Common myeloid progenitor, CD34-positive (primary cell): ENCODE measurements at regions not wholly inside any gene's neighbourhood (a gene's known extent, or its start where the extent isn't known, plus 50 kb on each side); places are given as distances from the start of the nearest gene placed in this dataset.

ENCODE experiments used
- CTCF ChIA-PET: fragments of 350-600 bp; sonication (Branson Sonifier 250); formaldehyde crosslinking; loops from one replicate; lab custom pipeline; 2021; ENCODE audit warnings: antibody characterized with exemption; lab: Charles Lee
- POLR2A ChIA-PET: fragments of 350-600 bp; sonication (Branson Sonifier 250); formaldehyde crosslinking; loops from one replicate; lab custom pipeline; 2021; ENCODE audit warnings: antibody characterized with exemption; lab: Charles Lee
- DNase-seq, 3 donors: peaks; one replicate each; pipeline versions ENCODE4 v3.0.0 to v3.0.0-alpha.2; 2013
- H3K27ac ChIP-seq, 2 experiments: 1 replicate in 1 of 2; 2 replicates in 1 of 2; pipeline ENCODE4 v1.7.0; 2013; ENCODE audit warnings: inconsistent platforms in 2 of 2, low read length in 2 of 2, mild to moderate bottlenecking in 2 of 2, low read depth in 1 of 2, moderate library complexity in 1 of 2; ENCODE audit not compliant: severe bottlenecking in 2 of 2, insufficient read depth in 1 of 2, poor library complexity in 1 of 2
- H3K27me3 ChIP-seq, 5 experiments: replicated peaks in 2 of 5; 1 replicate in 3 of 5; 2 replicates in 2 of 5; pipeline versions ENCODE4 v1.6.1 to v1.7.0; 2013; ENCODE audit warnings: low read length in 4 of 5, mild to moderate bottlenecking in 2 of 5, moderate library complexity in 2 of 5, inconsistent platforms in 1 of 5; ENCODE audit not compliant: insufficient read depth in 5 of 5, control insufficient read depth in 4 of 5
- H3K36me3 ChIP-seq, 4 experiments: 1 replicate in 2 of 4; 2 replicates in 2 of 4; pipeline versions ENCODE4 v1.6.1 to v1.7.0; 2013; ENCODE audit warnings: low read length in 3 of 4, control low read depth in 1 of 4, mild to moderate bottlenecking in 1 of 4; ENCODE audit not compliant: control insufficient read depth in 4 of 4, insufficient read depth in 4 of 4
- H3K4me1 ChIP-seq, 4 experiments: 1 replicate in 3 of 4; 2 replicates in 1 of 4; pipeline versions ENCODE4 v1.6.1 to v1.7.1; 2013; ENCODE audit warnings: low read length in 3 of 4, mild to moderate bottlenecking in 3 of 4, control low read depth in 1 of 4, inconsistent platforms in 1 of 4, moderate library complexity in 1 of 4; ENCODE audit not compliant: control insufficient read depth in 4 of 4, insufficient read depth in 4 of 4; ENCODE audit errors: control extremely low read depth in 1 of 4
- H3K4me3 ChIP-seq, 7 experiments: 1 replicate in 4 of 7; 2 replicates in 3 of 7; pipeline versions ENCODE4 v1.5.1 to v1.7.0; 2013; ENCODE audit warnings: mild to moderate bottlenecking in 7 of 7, low read length in 6 of 7, moderate library complexity in 6 of 7, inconsistent platforms in 2 of 7, low read depth in 2 of 7, control low read depth in 1 of 7; ENCODE audit not compliant: insufficient read depth in 4 of 7, control insufficient read depth in 1 of 7; ENCODE audit errors: extremely low read depth in 1 of 7
- H3K9me3 ChIP-seq, 5 experiments: 1 replicate in 4 of 5; 2 replicates in 1 of 5; pipeline versions ENCODE4 v1.6.1 to v1.7.1; 2013; ENCODE audit warnings: low read length in 4 of 5, mild to moderate bottlenecking in 2 of 5, inconsistent platforms in 1 of 5, low read depth in 1 of 5, moderate library complexity in 1 of 5; ENCODE audit not compliant: control insufficient read depth in 4 of 5, insufficient read depth in 2 of 5; ENCODE audit errors: control extremely low read depth in 1 of 5
- WGBS: methylation state at CpG from one replicate; pipeline ENCODE4 v1.1.5; 2013; ENCODE audit not compliant: insufficient coverage; 5-methylcytosine and 5-hydroxymethylcytosine counted together

- ChIA-PET POLR2A (no interaction called here), CTCF (interaction anchor here (1.6 kb wide), 1 partner anchor 36 kb away, joined by 5 read pairs; no protein-coding TSS in a partner anchor)
- 91% methylated on average over 8 of the region's 9 CpGs for WGBS
- H3K4me1 ChIP-seq, result no peaks in the 10 kb centered on the region
- no peaks in the 10 kb centered on the region for H3K27me3 ChIP-seq
- H3K36me3 ChIP-seq, result no peaks in the 10 kb centered on the region
- H3K27ac ChIP-seq, result no peak overlapping the region
- DNase-seq, result no peak
- H3K4me3 ChIP-seq, result no peak overlapping the region
- H3K9me3 ChIP-seq, result peaks cover 0 to 3% (median 0%) of the 10 kb centered on the region in 5 experiments
Measured at GRCh38 chr15:61798631-61799030, 261.6 kb downstream of the VPS13C start.

- no peak for DNase-seq
- Histone ChIP-seq H3K4me1 (no peaks in the 10 kb centered on the region), H3K27me3 (peaks cover 0 to 2% (median 0%) of the 10 kb centered on the region in 5 experiments), H3K4me3 (no peak overlapping the region), H3K36me3 (no peaks in the 10 kb centered on the region), H3K9me3 (peaks cover 0 to 7% (median 0%) of the 10 kb centered on the region in 5 experiments), H3K27ac (no peak overlapping the region)
- CTCF ChIA-PET, result no interaction called here
- POLR2A ChIA-PET, result no interaction called here
- WGBS, result no CpG with 5 or more reads among the region's 3 CpGs
Measured at GRCh38 chr15:61796056-61796455, 264.2 kb downstream of the VPS13C start.

GRCh38 chr15:61794881-61795280 is 265.4 kb downstream of the VPS13C start:
- DNase-seq, result no peak
- Histone ChIP-seq H3K9me3 (peaks cover 0 to 5% (median 0%) of the 10 kb centered on the region in 5 experiments), H3K36me3 (no peaks in the 10 kb centered on the region), H3K4me1 (no peaks in the 10 kb centered on the region), H3K4me3 (no peak overlapping the region), H3K27me3 (peaks cover 0 to 2% (median 0%) of the 10 kb centered on the region in 5 experiments), H3K27ac (no peak overlapping the region)
- WGBS, result no CpG with 5 or more reads among the region's 1 CpG
- ChIA-PET CTCF (no interaction called here), POLR2A (no interaction called here)

GRCh38 chr15:61794276-61794675 is 266.0 kb downstream of the VPS13C start:
- no peak overlapping the region for H3K4me3 ChIP-seq
- no peak for DNase-seq
- peaks cover 0 to 2% (median 0%) of the 10 kb centered on the region in 5 experiments for H3K27me3 ChIP-seq
- H3K4me1 ChIP-seq, result no peaks in the 10 kb centered on the region
- H3K27ac ChIP-seq, result no peak overlapping the region
- WGBS, result 60% methylated on average over 1 of the region's 1 CpG
- H3K36me3 ChIP-seq, result no peaks in the 10 kb centered on the region
- peaks cover 0 to 7% (median 0%) of the 10 kb centered on the region in 5 experiments for H3K9me3 ChIP-seq
- ChIA-PET CTCF (no interaction called here), POLR2A (no interaction called here)

GRCh38 chr15:61784734-61785133 is 275.5 kb downstream of the VPS13C start:
- Histone ChIP-seq H3K4me1 (peaks cover 0 to 6% (median 5%) of the 10 kb centered on the region in 4 experiments), H3K4me3 (no peak overlapping the region), H3K27me3 (no peaks in the 10 kb centered on the region), H3K36me3 (no peaks in the 10 kb centered on the region), H3K27ac (no peak overlapping the region), H3K9me3 (peaks cover 0 to 2% (median 0%) of the 10 kb centered on the region in 5 experiments)
- DNase-seq, result no peak
- CTCF ChIA-PET, result no interaction called here
- 100% methylated on average over 2 of the region's 4 CpGs for WGBS
- POLR2A ChIA-PET, result no interaction called here

- WGBS, result 94% methylated on average over 8 of the region's 8 CpGs
- Histone ChIP-seq H3K4me1 (peaks cover 4 to 12% (median 10%) of the 10 kb centered on the region in 4 experiments), H3K9me3 (no peaks in the 10 kb centered on the region), H3K4me3 (no peak overlapping the region), H3K27me3 (no peaks in the 10 kb centered on the region), H3K27ac (no peak overlapping the region), H3K36me3 (no peaks in the 10 kb centered on the region)
- ChIA-PET CTCF (no interaction called here), POLR2A (no interaction called here)
- DNase-seq, result no peak
Measured at GRCh38 chr15:61780278-61780980, 279.8 kb downstream of the VPS13C start.

GRCh38 chr15:61777689-61778088 is 282.6 kb downstream of the VPS13C start:
- Histone ChIP-seq H3K27ac (no peak overlapping the region), H3K4me1 (peaks cover 4 to 12% (median 10%) of the 10 kb centered on the region in 4 experiments), H3K9me3 (peaks cover 0 to 6% (median 0%) of the 10 kb centered on the region in 5 experiments), H3K27me3 (no peaks in the 10 kb centered on the region), H3K36me3 (no peaks in the 10 kb centered on the region), H3K4me3 (no peak overlapping the region)
- 100% methylated on average over 2 of the region's 4 CpGs for WGBS
- CTCF ChIA-PET, result no interaction called here
- POLR2A ChIA-PET, result no interaction called here
- DNase-seq, result no peak
